HG03442 (cell line): ENCODE measurements at regions not wholly inside any gene's neighbourhood (a gene's known extent, or its start where the extent isn't known, plus 50 kb on each side); places are given as distances from the start of the nearest gene placed in this dataset.

Experiments
- ATAC-seq: cut with Tn5 transposase; IDR thresholded peaks from one replicate; pipeline ENCODE4 v1.9.1; 2021; ENCODE audit warnings: mild to moderate bottlenecking, moderate library complexity; ENCODE audit not compliant: unreplicated experiment

GRCh38 chr2:60400462-60401246 is 152.8 kb downstream of the BCL11A start:
- no peak for ATAC-seq

DNA sequence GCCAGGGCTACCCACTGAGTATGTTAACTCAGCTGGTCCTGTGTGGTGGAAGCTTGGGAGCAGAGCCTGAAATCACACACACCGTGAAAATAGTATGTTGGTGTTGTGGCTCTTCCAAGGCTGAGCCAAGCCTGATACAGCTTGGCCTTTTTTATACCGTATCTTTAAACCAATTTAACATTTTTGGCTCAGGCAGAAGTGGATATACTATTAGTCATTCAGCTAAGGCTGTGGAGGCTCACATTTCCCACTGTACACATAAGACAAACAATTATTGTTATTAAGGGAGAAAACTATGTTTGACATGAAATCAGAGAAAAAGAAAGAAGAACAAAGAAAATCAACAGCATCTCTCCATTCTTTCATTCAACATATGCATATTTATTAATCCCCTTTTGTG is 159.0 kb downstream of the BCL11A start:
- no peak for ATAC-seq

GRCh38 chr2:60391649-60392375 is 161.6 kb downstream of the BCL11A start:
- ATAC-seq = no peak

GRCh38 chr2:60391230-60391629 is 162.2 kb downstream of the BCL11A start:
- no peak for ATAC-seq

DNA sequence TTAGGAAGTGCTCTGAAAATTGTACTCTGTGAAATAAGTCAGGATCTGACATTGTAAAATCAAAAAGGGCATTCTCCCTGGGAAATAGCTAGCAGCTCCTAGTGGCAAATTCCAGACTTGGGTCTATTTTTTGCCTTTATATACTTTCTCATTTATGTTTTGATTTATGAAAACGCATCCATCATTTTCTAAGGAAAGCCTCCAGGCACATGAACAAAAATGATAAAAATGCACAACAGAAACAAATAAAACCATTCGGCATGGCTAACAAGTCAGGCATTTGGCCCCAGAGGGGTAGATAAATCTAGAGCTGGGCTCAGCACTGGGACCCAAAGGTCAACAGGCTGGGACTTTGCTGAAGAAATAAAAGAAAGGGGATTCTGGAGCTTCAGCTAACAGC is 167.0 kb downstream of the BCL11A start:
- ATAC-seq = no peak

- no peak for ATAC-seq
These were observed 167.8 kb downstream of the BCL11A start for GRCh38 chr2:60385648-60386047.

- ATAC-seq = no peak
These were observed 169.9 kb downstream of the BCL11A start for GRCh38 chr2:60383401-60384143.

DNA sequence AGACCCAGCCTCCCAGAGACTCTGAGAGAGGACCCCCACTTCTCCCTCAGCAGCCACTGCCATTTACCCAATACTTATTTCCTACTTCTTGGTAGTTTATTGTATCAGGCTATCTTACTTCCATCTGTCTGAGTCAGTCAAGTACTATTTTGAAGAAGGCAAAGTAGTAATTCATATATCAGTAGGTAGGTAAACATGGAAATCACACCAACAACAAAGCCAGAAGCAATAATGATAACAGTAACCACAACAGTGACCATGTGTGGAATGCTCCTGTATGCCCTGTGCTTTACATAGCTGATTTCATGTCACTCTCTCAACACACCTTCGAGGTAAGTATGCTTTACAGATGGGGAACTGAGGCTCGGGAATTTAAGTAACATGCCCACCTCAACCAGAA is 173.0 kb downstream of the BCL11A start:
- ATAC-seq = no peak

DNA sequence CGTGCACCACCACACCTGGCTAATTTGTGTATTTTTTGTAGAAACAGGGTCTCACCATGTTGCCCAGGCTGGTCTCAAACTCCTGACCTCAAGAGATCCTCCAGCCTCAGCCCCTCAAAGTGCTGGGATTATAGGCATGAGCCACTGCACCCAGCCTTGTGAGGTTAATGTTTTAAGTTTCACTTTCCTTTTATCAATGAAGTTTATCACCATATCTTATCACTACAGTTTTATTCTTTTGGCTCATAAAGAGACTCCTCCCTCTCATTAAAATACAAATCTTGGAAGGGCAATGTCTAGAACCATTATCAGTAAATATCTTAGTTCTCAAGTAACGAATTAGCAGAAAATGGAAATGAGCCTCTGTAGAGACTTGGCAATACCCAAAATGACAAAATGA is 173.8 kb downstream of the BCL11A start:
- ATAC-seq = no peak

- ATAC-seq = no peak
These were observed 174.2 kb downstream of the BCL11A start for GRCh38 chr2:60379216-60379615.

DNA sequence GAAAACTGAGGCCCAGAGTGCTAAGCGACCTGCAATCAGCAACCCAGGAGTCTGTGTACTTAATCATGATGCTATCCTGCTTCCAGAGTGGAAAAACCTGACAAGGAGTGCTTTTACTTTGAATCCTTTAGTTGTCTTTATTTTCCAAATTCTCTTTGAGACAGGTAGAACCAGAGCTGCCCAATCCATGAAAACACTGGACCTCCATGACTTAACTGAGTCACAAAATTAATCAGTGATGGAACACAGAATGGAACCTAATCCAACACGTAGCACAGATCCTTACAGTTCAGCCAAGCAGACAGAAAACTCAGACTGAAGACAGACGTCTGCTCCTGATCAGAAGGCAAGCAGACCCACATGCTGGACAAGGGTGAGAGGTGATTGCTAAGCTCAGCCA is 175.6 kb downstream of the BCL11A start:
- ATAC-seq = no peak

DNA sequence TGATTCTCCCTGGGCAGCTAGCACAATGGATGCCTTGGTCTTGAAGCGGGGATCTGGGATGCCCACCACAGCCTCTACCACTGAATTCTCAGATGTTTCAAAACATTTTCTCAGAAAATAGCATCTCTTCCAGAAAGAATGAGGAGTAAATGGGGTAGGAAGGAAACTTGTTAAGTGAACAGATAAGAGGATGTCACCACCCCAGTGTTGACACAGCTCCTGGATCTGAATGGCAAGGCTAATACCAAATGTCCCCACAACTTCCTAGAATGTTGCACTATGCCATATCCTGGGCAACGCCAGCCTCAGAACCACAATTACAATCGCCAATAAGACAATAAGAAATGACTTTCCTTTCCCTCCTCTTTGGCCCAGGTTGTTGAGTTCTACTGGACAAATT is 177.2 kb downstream of the BCL11A start:
- ATAC-seq = no peak

- no peak for ATAC-seq
These were observed 181.8 kb downstream of the BCL11A start for GRCh38 chr2:60371681-60372080.

DNA sequence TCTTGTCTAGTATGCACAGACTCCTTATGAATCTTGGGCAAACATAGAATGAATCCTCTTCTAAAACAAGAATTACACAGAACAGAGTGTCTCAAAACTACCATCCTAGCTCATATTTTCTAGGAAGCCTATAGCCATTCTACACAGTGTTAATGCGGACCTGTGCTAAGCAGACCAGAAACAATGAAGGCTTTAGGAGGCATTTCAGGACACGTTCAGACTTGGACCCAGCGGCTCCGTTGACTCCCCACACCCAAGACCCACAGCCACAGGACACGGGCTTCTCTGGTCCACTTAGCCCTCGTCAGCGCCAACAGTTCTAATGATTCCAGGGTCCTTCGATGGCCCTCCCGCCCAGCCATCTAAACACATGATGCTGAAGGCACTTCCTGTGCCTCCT is 182.2 kb downstream of the BCL11A start:
- ATAC-seq = no peak

DNA sequence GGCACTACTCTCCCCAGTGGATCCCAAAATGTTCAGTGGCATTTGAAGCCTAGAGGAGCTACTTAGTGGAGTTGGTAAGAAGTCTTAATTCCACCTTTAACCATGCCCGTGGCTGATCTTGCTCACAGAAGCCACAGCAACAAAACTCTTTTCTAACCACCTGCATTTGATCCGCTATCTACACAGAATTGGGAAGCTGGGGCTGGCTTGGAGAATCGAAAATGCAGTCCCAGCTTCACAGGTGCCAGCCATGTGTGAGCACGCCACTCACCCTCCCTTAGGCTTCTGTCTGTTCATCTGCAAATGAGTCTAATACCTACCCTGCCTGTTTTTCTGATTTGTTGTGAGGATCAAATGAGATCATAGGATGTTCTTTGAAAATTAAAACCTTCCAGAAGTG is 182.6 kb downstream of the BCL11A start:
- no peak for ATAC-seq

DNA sequence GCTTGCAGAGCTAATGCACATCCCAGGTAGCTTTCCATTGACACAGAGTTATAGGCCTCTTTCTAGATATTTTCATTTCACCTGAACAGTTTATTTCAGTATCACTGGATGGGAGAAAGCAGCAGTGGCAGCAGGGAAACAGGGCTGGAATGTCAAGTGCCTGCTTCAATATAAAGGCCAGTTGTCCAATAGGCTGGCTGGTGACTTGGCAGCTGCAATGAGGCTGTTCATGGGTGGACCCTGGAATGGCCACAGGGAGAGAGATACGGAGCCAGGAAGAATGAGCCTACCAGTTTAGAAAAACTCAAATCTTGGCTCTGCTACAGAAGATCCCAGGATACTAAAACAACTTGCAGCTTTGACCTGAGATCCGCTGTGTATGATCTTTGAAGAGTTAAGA is 185.0 kb downstream of the BCL11A start:
- no peak for ATAC-seq

DNA sequence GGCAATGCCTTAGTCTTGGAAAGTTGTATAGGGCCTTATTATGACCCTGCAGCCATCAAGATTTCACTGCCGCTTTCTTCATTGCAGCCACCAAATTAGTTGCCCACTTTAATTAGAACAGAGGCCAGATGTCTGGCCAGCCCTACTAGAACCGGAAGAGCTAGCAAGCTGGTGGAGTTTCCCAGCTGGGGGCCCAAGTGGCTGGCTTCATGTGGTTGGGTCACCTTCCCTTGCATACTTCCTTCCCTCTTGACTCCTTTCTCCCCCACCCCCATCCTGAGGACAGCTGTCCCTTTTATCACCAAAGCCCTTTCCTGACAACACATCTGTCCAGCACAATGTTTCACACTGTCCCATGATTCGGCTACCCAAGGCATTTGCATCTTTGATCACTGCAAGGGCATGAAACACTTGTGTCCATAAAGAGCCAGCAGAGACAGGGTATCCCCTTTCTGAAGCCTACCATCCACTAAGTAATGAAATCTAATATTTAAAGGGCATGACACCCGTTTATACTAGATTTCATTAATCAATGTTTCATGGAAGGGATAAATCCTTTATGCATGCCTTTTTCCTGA is 187.2 kb downstream of the BCL11A start:
- peak; percentile 57 for ATAC-seq

DNA sequence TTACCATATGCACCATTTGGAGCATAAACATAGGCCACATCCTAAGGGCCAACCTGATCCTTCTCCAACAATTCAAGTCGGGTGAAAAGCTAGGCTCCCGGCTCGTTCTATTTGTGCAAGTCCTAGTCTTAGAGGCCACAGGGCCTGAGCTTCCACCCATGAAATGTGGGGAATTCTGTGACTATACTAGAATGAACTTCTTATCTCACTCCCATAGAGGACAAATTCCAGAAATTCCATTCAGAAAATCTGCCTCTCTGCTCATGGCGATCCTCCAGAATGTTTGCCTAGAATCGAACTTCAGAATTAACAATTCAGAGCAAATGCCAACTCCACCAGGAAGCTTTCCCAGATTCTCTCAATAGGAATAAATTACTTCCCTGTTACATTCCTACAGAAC is 187.9 kb downstream of the BCL11A start:
- ATAC-seq = no peak

GRCh38 chr2:60364491-60364890 is 189.0 kb downstream of the BCL11A start:
- ATAC-seq = no peak

DNA sequence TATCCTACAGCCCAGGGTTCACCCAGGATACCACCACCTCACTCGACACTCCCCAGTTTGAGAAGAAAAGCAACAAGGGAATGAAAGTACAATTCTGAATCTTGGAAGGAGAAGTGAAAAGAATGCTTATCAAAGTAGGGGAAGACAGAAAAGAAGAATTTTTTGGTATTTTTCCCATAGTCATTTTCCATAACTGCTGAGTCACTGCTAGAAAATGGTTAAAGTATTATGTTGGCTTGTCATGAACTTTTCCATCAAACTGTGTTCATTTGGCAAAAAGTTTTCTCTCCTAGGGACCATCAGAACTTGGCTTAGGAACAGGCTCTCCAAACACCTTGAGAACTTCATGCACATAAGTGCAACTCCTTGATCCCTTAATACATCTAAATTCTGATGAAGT is 192.0 kb downstream of the BCL11A start:
- ATAC-seq = no peak

- no peak for ATAC-seq
These were observed 193.9 kb downstream of the BCL11A start for GRCh38 chr2:60359569-60359968.
